K562 (cell line): ENCODE measurements at regions not wholly inside any gene's neighbourhood (a gene's known extent, or its start where the extent isn't known, plus 50 kb on each side); places are given as distances from the start of the nearest gene placed in this dataset.

ENCODE experiments used
- ATAC-seq: fragments of 200-7000 bp; cut with Tn5 transposase; 3 replicates; pipeline ENCODE4 v1.9.1; 2020; ENCODE audit warnings: moderate library complexity
- BruUV-seq: library from RNA; stranded (reverse); fragments of 400-500 nt; replicated peaks from 2 replicates; lab custom pipeline; 2021; lab: Mats Ljungman, UMichigan
- CTCF ChIA-PET: fragments of 300-600 bp; formaldehyde crosslinking; extraction: SDS; loops from one replicate; lab custom pipeline; 2021; ENCODE audit warnings: low intra/inter-chr PET ratio; lab: Yijun Ruan, JAX
- POLR2A ChIA-PET: fragments of 300-600, 350-650 bp; sonication (Branson Sonifier 250); formaldehyde crosslinking; extraction: SDS; loops from one replicate; lab custom pipeline; 2021; ENCODE audit warnings: antibody characterized with exemption, inconsistent platforms; lab: Yijun Ruan, JAX
- DNase-seq, 4 experiments: peaks; one replicate each; pipeline versions ENCODE4 v3.0.0 to v3.0.0-alpha.2; 2011 to 2018; ENCODE audit warnings: low spot score in 3 of 4, mixed read lengths in 3 of 4; ENCODE audit errors: extremely low read depth in 1 of 4
- FAIRE-seq: peaks from 2 replicates; lab custom pipeline; 2011; peaks lifted over from hg19 to GRCh38; lab: Jason Lieb, UNC
- H2AFZ ChIP-seq: 2 replicates; pipeline ENCODE4 v1.6.0; 2011; ENCODE audit warnings: low read depth, low read length, control low read depth, inconsistent platforms
- H3K27ac ChIP-seq: fragments of 200-600 bp; 3 replicates; pipeline ENCODE4 v1.8.0; 2011; ENCODE audit warnings: low read depth, mild to moderate bottlenecking, control low read depth, inconsistent platforms, low read length, moderate library complexity, mixed read lengths; ENCODE audit errors: extremely low read depth
- H3K27me3 ChIP-seq, 2 experiments: fragments of 300-600 bp in 1 of 2; 2 replicates in 1 of 2; 3 replicates in 1 of 2; pipeline versions ENCODE4 v1.6.0 to v1.8.0; 2011; ENCODE audit warnings: inconsistent platforms in 2 of 2, low read length in 2 of 2, mild to moderate bottlenecking in 1 of 2, mixed read lengths in 1 of 2, moderate library complexity in 1 of 2; ENCODE audit not compliant: control insufficient read depth in 2 of 2, insufficient read depth in 2 of 2
- H3K36me3 ChIP-seq: fragments of 300-600 bp; 3 replicates; pipeline ENCODE4 v1.8.0; 2011; ENCODE audit warnings: mild to moderate bottlenecking, low read length, inconsistent platforms; ENCODE audit not compliant: control insufficient read depth, insufficient read depth
- H3K4me1 ChIP-seq, 2 experiments: fragments of 200-600 bp in 1 of 2; replicated peaks in 1 of 2; 2 replicates in 1 of 2; 3 replicates in 1 of 2; pipeline versions ENCODE4 v1.5.1 to v1.8.0; 2011; ENCODE audit warnings: inconsistent platforms in 2 of 2, low read length in 2 of 2, mild to moderate bottlenecking in 1 of 2, mixed read lengths in 1 of 2, moderate library complexity in 1 of 2; ENCODE audit not compliant: control insufficient read depth in 2 of 2, insufficient read depth in 2 of 2
- H3K4me2 ChIP-seq: 2 replicates; pipeline ENCODE4 v1.6.1; 2011; ENCODE audit warnings: low read length, control low read depth, inconsistent platforms, mixed read lengths; ENCODE audit not compliant: insufficient read depth
- H3K4me3 ChIP-seq: fragments of 200-600 bp; sonication (generic), shearing (Covaris generic); 2 replicates; pipeline ENCODE4 v1.5.1; 2016; ENCODE audit warnings: control low read depth, inconsistent platforms
- H3K79me2 ChIP-seq: fragments of 200-600 bp; 3 replicates; pipeline ENCODE4 v1.8.0; 2011; ENCODE audit warnings: low read length, inconsistent platforms; ENCODE audit not compliant: control insufficient read depth, insufficient read depth
- H3K9ac ChIP-seq, 2 experiments: 2 replicates each; pipeline versions ENCODE4 v1.6.0 to v1.6.1; 2011; ENCODE audit warnings: low read depth in 2 of 2, low read length in 2 of 2, control low read depth in 1 of 2, inconsistent platforms in 1 of 2, mild to moderate bottlenecking in 1 of 2, mixed read lengths in 1 of 2; ENCODE audit not compliant: insufficient read depth in 1 of 2
- H3K9me1 ChIP-seq: one replicate; pipeline ENCODE4 v1.6.0; 2011; ENCODE audit warnings: inconsistent platforms, mild to moderate bottlenecking, low read length, moderate library complexity; ENCODE audit not compliant: control insufficient read depth, insufficient read depth
- H3K9me3 ChIP-seq: replicated peaks from 2 replicates; pipeline ENCODE4 v1.5.1; 2011; ENCODE audit warnings: low read depth, low read length, inconsistent platforms; ENCODE audit not compliant: control insufficient read depth, insufficient read depth
- H4K20me1 ChIP-seq: replicated peaks from 2 replicates; pipeline ENCODE4 v1.6.1; 2011; ENCODE audit warnings: low read length, inconsistent platforms, mixed read lengths; ENCODE audit not compliant: control insufficient read depth, insufficient read depth
- ARID2 ChIP-seq: fragments of 450-650 bp; IDR thresholded peaks from 2 replicates; pipeline ENCODE4 v1.6.1; 2017; ENCODE audit warnings: antibody characterized with exemption, mild to moderate bottlenecking
- CEBPZ ChIP-seq: fragments of 150-350 bp; IDR thresholded peaks from 2 replicates; pipeline ENCODE4 v1.6.1; 2014; ENCODE audit warnings: low read depth, mild to moderate bottlenecking, low read length, borderline replicate concordance
- ESRRB ChIP-seq: fragments of 250-450 bp; sonication (Bioruptor Pico); IDR thresholded peaks from 2 replicates; pipeline ENCODE4 v1.5.0; 2020; ENCODE audit warnings: mild to moderate bottlenecking, moderate library complexity, borderline replicate concordance
- NRF1 ChIP-seq, 2 experiments: fragments of 450-650 bp; IDR thresholded peaks in 1 of 2; conservative IDR thresholded peaks in 1 of 2; 2 replicates each; pipeline ENCODE4 v1.6.1; 2014; ENCODE audit warnings: mild to moderate bottlenecking in 2 of 2
- PBX2 ChIP-seq, 2 experiments: IDR thresholded peaks in 1 of 2; conservative IDR thresholded peaks in 1 of 2; 2 replicates each; pipeline ENCODE4 v1.6.1; 2016; ENCODE audit warnings: low read depth in 2 of 2, mild to moderate bottlenecking in 1 of 2, missing compliant biosample characterization in 1 of 2, missing genetic modification characterization in 1 of 2, moderate library complexity in 1 of 2
- SETDB1 ChIP-seq: IDR thresholded peaks from one replicate; pipeline ENCODE4 v1.6.1; 2012; ENCODE audit warnings: low read length, control low read depth, inconsistent platforms
- SIN3B ChIP-seq: fragments of 450-650 bp; IDR thresholded peaks from 2 replicates; pipeline ENCODE4 v1.6.1; 2017; ENCODE audit warnings: low read depth, mild to moderate bottlenecking, moderate library complexity
- SIRT6 ChIP-seq: IDR thresholded peaks from one replicate; pipeline ENCODE4 v1.6.1; 2012; ENCODE audit warnings: low read depth, mild to moderate bottlenecking, control low read depth, inconsistent platforms, low read length, moderate library complexity
- ZFP36 ChIP-seq: fragments of 150-350 bp; IDR thresholded peaks from 2 replicates; pipeline ENCODE4 v1.6.1; 2018; ENCODE audit warnings: low read length, low read depth; ENCODE audit not compliant: partially characterized antibody
- whole genome bisulfite sequencing: fragments of 100-300 bp; shearing (Covaris generic); methylation state at CpG from one replicate; pipeline ENCODE4 v1.1.6; 2016; ENCODE audit warnings: low coverage, mixed read lengths; ENCODE audit not compliant: insufficient coverage; ENCODE audit errors: missing lambda C conversion rate; 5-methylcytosine and 5-hydroxymethylcytosine counted together
- in situ Hi-C: fragments of 300-500 bp; cut with MboI; formaldehyde crosslinking; loops from 4 replicates; pipeline ENCODE4 v1.15.0; 2018; ENCODE audit warnings: inconsistent platforms, mixed read lengths
- intact Hi-C: fragments of 100-400 bp; cut with micrococcal nuclease; formaldehyde crosslinking; loops from 2 replicates; pipeline ENCODE4 v1.14.2; 2022

- Histone ChIP-seq H3K9me3 (no peaks in the 10 kb centered on the region), H3K4me2 (no peak overlapping the region), H3K79me2 (no peaks in the 10 kb centered on the region), H3K4me3 (no peak overlapping the region), H3K36me3 (no peaks in the 10 kb centered on the region), H2AFZ (no peak overlapping the region), H3K27me3 (peaks cover 8 to 28% of the 10 kb centered on the region in 2 experiments), H4K20me1 (no peaks in the 10 kb centered on the region), H3K9me1 (no peaks in the 10 kb centered on the region), H3K27ac (no peak overlapping the region)
- no peak for FAIRE-seq
- no peak for ATAC-seq
- WGBS = 1% methylated on average over 9 of the region's 9 CpGs
- in situ Hi-C loops = no loop called here
- POLR2A ChIA-PET = no interaction called here
- CTCF ChIA-PET = no interaction called here
- no TSS peak for BruUV-seq
- TF ChIP-seq ZFP36 = no peak
- no peak for TF ChIP-seq ESRRB (CRISPR knock-in tag)
- TF ChIP-seq, all 486 proteins: peak for 0
- intact Hi-C loops = no loop called here
- Histone ChIP-seq H3K9ac (no peak overlapping the region), H3K4me1 (no peaks in the 10 kb centered on the region; a peak in 1 of 5 replicates)
- DNase-seq = no peak
These were observed 140.1 kb upstream of the GMDS start for GRCh38 chr6:2385471-2385983.

- no peak overlapping the region for H3K9ac ChIP-seq
- no peak for TF ChIP-seq SETDB1
- no peak for TF ChIP-seq ARID2
- TF ChIP-seq PBX2 (CRISPR knock-in tag; IDR thresholded peaks at IDR 0.05; ENCODE audit: low read depth) = no peak
- TF ChIP-seq PBX2 (tag; conservative IDR thresholded peaks at IDR 0.05; ENCODE audit: low read depth) = no peak
- TF ChIP-seq SIN3B = no peak
- TF ChIP-seq SIRT6 = no peak
- no peak for TF ChIP-seq CEBPZ
- TF ChIP-seq NRF1 (conservative IDR thresholded peaks at IDR 0.05 in 1 of 2, IDR thresholded peaks at IDR 0.05 in 1 of 2) = no peak
These were observed 139.1 kb upstream of the GMDS start for GRCh38 chr6:2384528-2384927.

More at GRCh38 chr6:2384528-2384927, 139.1 kb upstream of the GMDS start:
- peaks cover 9 to 29% of the 10 kb centered on the region in 2 experiments for H3K27me3 ChIP-seq
- H4K20me1 ChIP-seq = no peaks in the 10 kb centered on the region
- no peaks in the 10 kb centered on the region for H3K9me1 ChIP-seq
- in situ Hi-C loops = no loop called here
- no peak overlapping the region for H3K27ac ChIP-seq
- 0% methylated on average over 3 of the region's 3 CpGs for WGBS
- H3K4me1 ChIP-seq = no peaks in the 10 kb centered on the region; a peak in 1 of 5 replicates
- FAIRE-seq (no peak), ATAC-seq (no peak), DNase-seq (no peak)
- H3K4me3 ChIP-seq = no peak overlapping the region
- H3K4me2 ChIP-seq = no peak overlapping the region
- no peaks in the 10 kb centered on the region for H3K36me3 ChIP-seq
- BruUV-seq = no TSS peak
- ChIA-PET CTCF (no interaction called here), POLR2A (interaction anchor here (0.6 to 0.9 kb wide), 2 partner anchors 12 to 281 kb away, joined by 3 to 6 read pairs; no protein-coding TSS in a partner anchor)
- H3K79me2 ChIP-seq = no peaks in the 10 kb centered on the region
- intact Hi-C loops = no loop called here
- no peak overlapping the region for H2AFZ ChIP-seq
- H3K9me3 ChIP-seq = no peaks in the 10 kb centered on the region
